CD4-positive, CD25-positive, alpha-beta regulatory T cell (primary cell): ENCODE measurements at regions not wholly inside any gene's neighbourhood (a gene's known extent, or its start where the extent isn't known, plus 50 kb on each side); places are given as distances from the start of the nearest gene placed in this dataset.
A peak's percentile ranks its signal among the peaks of the same experiment; 100 is the strongest.

ENCODE experiments used
- ATAC-seq, 2 donors: fragments of 150-1000 bp; cut with Tn5 transposase; one replicate each; pipeline ENCODE4 v1.10.0; 2021; ENCODE audit warnings: low read depth in 2 of 2, moderate number of reproducible peaks in 2 of 2, moderate library complexity in 1 of 2
- DNase-seq, 3 donors: peaks; one replicate each; pipeline versions ENCODE4 v3.0.0 to v3.0.0-alpha.2; 2012 to 2022; ENCODE audit warnings: mixed read lengths in 1 of 3
- H3K27ac ChIP-seq: one replicate; pipeline ENCODE4 v1.7.0; 2013; ENCODE audit warnings: mild to moderate bottlenecking, low read length; ENCODE audit not compliant: insufficient read depth, poor library complexity, severe bottlenecking
- H3K27me3 ChIP-seq: one replicate; pipeline ENCODE4 v1.7.0; 2013; ENCODE audit warnings: low read length; ENCODE audit not compliant: control insufficient read depth, insufficient read depth
- H3K36me3 ChIP-seq: one replicate; pipeline ENCODE4 v1.7.0; 2013; ENCODE audit warnings: mild to moderate bottlenecking, low read length, moderate library complexity; ENCODE audit not compliant: control insufficient read depth, insufficient read depth
- H3K4me1 ChIP-seq: 2 replicates; pipeline ENCODE4 v1.7.0; 2013; ENCODE audit warnings: mild to moderate bottlenecking, low read length; ENCODE audit not compliant: insufficient read depth, control insufficient read depth, poor library complexity, severe bottlenecking
- H3K4me3 ChIP-seq: one replicate; pipeline ENCODE4 v1.7.0; 2013; ENCODE audit warnings: low read depth, mild to moderate bottlenecking, low read length, moderate library complexity
- H3K9me3 ChIP-seq, 2 experiments: 1 replicate in 1 of 2; 2 replicates in 1 of 2; pipeline ENCODE4 v1.7.0; 2013; ENCODE audit warnings: low read length in 2 of 2, mild to moderate bottlenecking in 1 of 2, moderate library complexity in 1 of 2; ENCODE audit not compliant: control insufficient read depth in 2 of 2
- H3K27ac Mint-ChIP-seq, 3 donors: one replicate each; pipeline ENCODE4 v1.8.0; 2020 to 2022; ENCODE audit warnings: mild to moderate bottlenecking in 3 of 3, mixed read lengths in 3 of 3, moderate library complexity in 2 of 3
- H3K27me3 Mint-ChIP-seq: one replicate; pipeline ENCODE4 v1.8.0; 2022; ENCODE audit warnings: mild to moderate bottlenecking, mixed read lengths
- H3K36me3 Mint-ChIP-seq: one replicate; pipeline ENCODE4 v1.8.0; 2020; ENCODE audit warnings: mixed read lengths
- H3K4me1 Mint-ChIP-seq, 4 donors: one replicate each; pipeline ENCODE4 v1.8.0; 2020 to 2022; ENCODE audit warnings: mixed read lengths in 4 of 4, mild to moderate bottlenecking in 1 of 4
- H3K4me3 Mint-ChIP-seq, 4 donors: one replicate each; pipeline ENCODE4 v1.8.0; 2020 to 2022; ENCODE audit warnings: mild to moderate bottlenecking in 4 of 4, mixed read lengths in 4 of 4, moderate library complexity in 3 of 4
- H3K9me3 Mint-ChIP-seq, 7 donors: one replicate each; pipeline ENCODE4 v1.8.0; 2020 to 2022; ENCODE audit warnings: mixed read lengths in 7 of 7, mild to moderate bottlenecking in 3 of 7, moderate library complexity in 2 of 7

GRCh38 chr11:123313262-123313661 lies 116.8 kb upstream of the GRAMD1B start:
- no peak for ATAC-seq
- Mint-ChIP-seq H3K9me3 (peaks cover 0 to 4% (median 0%) of the 10 kb centered on the region in 7 donors), H3K4me1 (no peaks in the 10 kb centered on the region)

GRCh38 chr11:123308077-123308476 lies 113.0 kb upstream of the CLMP start:
- DNase-seq = no peak
- ATAC-seq = no peak
- Mint-ChIP-seq H3K4me3 (no peak overlapping the region), H3K27me3 (peaks cover 1% of the 10 kb centered on the region), H3K4me1 (peaks cover 0 to 12% (median 5%) of the 10 kb centered on the region in 4 donors), H3K9me3 (no peaks in the 10 kb centered on the region), H3K27ac (no peak overlapping the region), H3K36me3 (no peaks in the 10 kb centered on the region)
- Histone ChIP-seq H3K27ac (no peak overlapping the region), H3K4me3 (no peak overlapping the region), H3K27me3 (no peaks in the 10 kb centered on the region), H3K9me3 (no peaks in the 10 kb centered on the region), H3K36me3 (no peaks in the 10 kb centered on the region), H3K4me1 (peaks cover 6% of the 10 kb centered on the region)

More at GRCh38 chr11:123313262-123313661, 116.8 kb upstream of the GRAMD1B start:
- Histone ChIP-seq H3K27ac (no peak overlapping the region), H3K27me3 (peaks cover 1% of the 10 kb centered on the region), H3K9me3 (no peaks in the 10 kb centered on the region), H3K36me3 (no peaks in the 10 kb centered on the region), H3K4me1 (no peaks in the 10 kb centered on the region), H3K4me3 (no peak overlapping the region)
- DNase-seq = no peak
- Mint-ChIP-seq H3K27ac (no peak overlapping the region), H3K36me3 (no peaks in the 10 kb centered on the region), H3K27me3 (peaks cover 12% of the 10 kb centered on the region), H3K4me3 (no peak overlapping the region)

- H3K4me1 ChIP-seq = peaks cover 14% of the 10 kb centered on the region
- DNase-seq (no peak), ATAC-seq (no peak)
- Mint-ChIP-seq H3K9me3 (no peaks in the 10 kb centered on the region), H3K27me3 (no peaks in the 10 kb centered on the region), H3K4me1 (peaks cover 0 to 19% (median 10%) of the 10 kb centered on the region in 4 donors), H3K4me3 (no peak overlapping the region), H3K27ac (no peak overlapping the region), H3K36me3 (no peaks in the 10 kb centered on the region)
- no peak overlapping the region for H3K27ac ChIP-seq
- H3K4me3 ChIP-seq = no peak overlapping the region
- H3K27me3 ChIP-seq = no peaks in the 10 kb centered on the region
- H3K36me3 ChIP-seq = no peaks in the 10 kb centered on the region
- H3K9me3 ChIP-seq = no peaks in the 10 kb centered on the region
Observed at GRCh38 chr11:123307276-123307675, 112.2 kb upstream of the CLMP start.

GRCh38 chr11:123306531-123306930 lies 111.5 kb upstream of the CLMP start:
- Mint-ChIP-seq H3K27me3 (no peaks in the 10 kb centered on the region), H3K4me3 (no peak overlapping the region), H3K9me3 (no peaks in the 10 kb centered on the region), H3K36me3 (no peaks in the 10 kb centered on the region), H3K27ac (no peak overlapping the region), H3K4me1 (peaks cover 0 to 24% (median 11%) of the 10 kb centered on the region in 4 donors)
- Histone ChIP-seq H3K27me3 (no peaks in the 10 kb centered on the region), H3K4me1 (peaks cover 22% of the 10 kb centered on the region), H3K9me3 (no peaks in the 10 kb centered on the region), H3K4me3 (no peak overlapping the region), H3K36me3 (no peaks in the 10 kb centered on the region), H3K27ac (no peak overlapping the region)
- no peak for DNase-seq
- ATAC-seq = no peak

GRCh38 chr11:123305601-123306375 lies 110.7 kb upstream of the CLMP start:
- H3K27ac ChIP-seq = no peak overlapping the region
- no peak overlapping the region for H3K27ac Mint-ChIP-seq

GRCh38 chr11:123304828-123305466 lies 109.9 kb upstream of the CLMP start:
- ATAC-seq (no peak), DNase-seq (no peak)
- no peaks in the 10 kb centered on the region for H3K9me3 ChIP-seq
- Mint-ChIP-seq H3K4me3 (no peak overlapping the region), H3K36me3 (no peaks in the 10 kb centered on the region), H3K27me3 (no peaks in the 10 kb centered on the region), H3K27ac (no peak overlapping the region), H3K9me3 (no peaks in the 10 kb centered on the region), H3K4me1 (peaks cover 0 to 32% (median 16%) of the 10 kb centered on the region in 4 donors)
- H3K4me1 ChIP-seq = peaks cover 27% of the 10 kb centered on the region
- no peaks in the 10 kb centered on the region for H3K36me3 ChIP-seq
- H3K27me3 ChIP-seq = no peaks in the 10 kb centered on the region
- no peak overlapping the region for H3K27ac ChIP-seq
- H3K4me3 ChIP-seq = no peak overlapping the region

More at GRCh38 chr11:123305601-123306375, 110.7 kb upstream of the CLMP start:
- no peak for DNase-seq
- Histone ChIP-seq H3K4me3 (no peak overlapping the region), H3K4me1 (peaks cover 27% of the 10 kb centered on the region), H3K9me3 (no peaks in the 10 kb centered on the region), H3K27me3 (no peaks in the 10 kb centered on the region), H3K36me3 (no peaks in the 10 kb centered on the region)
- H3K4me3 Mint-ChIP-seq = no peak overlapping the region
- no peaks in the 10 kb centered on the region for H3K9me3 Mint-ChIP-seq
- no peaks in the 10 kb centered on the region for H3K27me3 Mint-ChIP-seq
- ATAC-seq = no peak
- peaks cover 0 to 31% (median 14%) of the 10 kb centered on the region in 4 donors for H3K4me1 Mint-ChIP-seq
- H3K36me3 Mint-ChIP-seq = no peaks in the 10 kb centered on the region

- peaks cover 0 to 32% (median 16%) of the 10 kb centered on the region in 4 donors for H3K4me1 Mint-ChIP-seq
- H3K27me3 ChIP-seq = no peaks in the 10 kb centered on the region
- H3K9me3 ChIP-seq = no peaks in the 10 kb centered on the region
- DNase-seq (peak in 1 of 3 donors; percentile 34), ATAC-seq (no peak)
- peak overlapping the region; percentile 57 for H3K4me3 ChIP-seq
- no peak overlapping the region for H3K27ac ChIP-seq
- no peaks in the 10 kb centered on the region for H3K36me3 Mint-ChIP-seq
- H3K27ac Mint-ChIP-seq = peak overlapping the region in 2 of 3 donors; percentile 63 to 64
- no peak overlapping the region for H3K4me3 Mint-ChIP-seq
- no peaks in the 10 kb centered on the region for H3K27me3 Mint-ChIP-seq
- H3K36me3 ChIP-seq = no peaks in the 10 kb centered on the region
- H3K9me3 Mint-ChIP-seq = no peaks in the 10 kb centered on the region
- peaks cover 27% of the 10 kb centered on the region for H3K4me1 ChIP-seq
Observed at GRCh38 chr11:123303924-123304323, 108.9 kb upstream of the CLMP start.
